A549 (cell line): ENCODE measurements at regions not wholly inside any gene's neighbourhood (a gene's known extent, or its start where the extent isn't known, plus 50 kb on each side); places are given as distances from the start of the nearest gene placed in this dataset.

Experiments used
- ATAC-seq, 2 experiments: fragments of 200-7000 bp in 1 of 2; fragments of >200 bp in 1 of 2; cut with Nextera tagmentation in 1 of 2; cut with Tn5 transposase in 1 of 2; 3 replicates each; pipeline versions ENCODE4 v1.8.0 to v1.9.1; 2018 to 2020; ENCODE audit warnings: mild to moderate bottlenecking in 1 of 2, moderate library complexity in 1 of 2
- CTCF ChIA-PET: fragments of 300-600 bp; sonication (Branson Sonifier 250); formaldehyde crosslinking; extraction: SDS; loops from one replicate; lab custom pipeline; 2021; ENCODE audit warnings: antibody characterized with exemption, inconsistent platforms; lab: Yijun Ruan, JAX
- POLR2A ChIA-PET: fragments of 350-600 bp; formaldehyde crosslinking; extraction: SDS; loops from one replicate; lab custom pipeline; 2021; ENCODE audit warnings: antibody characterized with exemption, inconsistent platforms; lab: Yijun Ruan, JAX
- DNase-seq, 2 experiments: peaks; one replicate each; pipeline versions ENCODE4 v3.0.0 to v3.0.0-alpha.2; 2011 to 2016; ENCODE audit warnings: low read depth in 1 of 2, low spot score in 1 of 2
- FAIRE-seq: peaks from 2 replicates; lab custom pipeline; 2011; peaks lifted over from hg19 to GRCh38; lab: Jason Lieb, UNC
- H3K27ac ChIP-seq, 2 experiments: fragments of >200 bp; sonication (Bioruptor Twin); formaldehyde crosslinking; 3 replicates each; pipeline ENCODE4 v1.5.1; 2016 to 2017
- H3K4me1 ChIP-seq: fragments of >200 bp; sonication (Bioruptor Twin); formaldehyde crosslinking; 3 replicates; pipeline ENCODE4 v1.6.1; 2016
- H3K4me2 ChIP-seq: fragments of >200 bp; sonication (Bioruptor Twin); formaldehyde crosslinking; 3 replicates; pipeline ENCODE4 v1.6.1; 2016
- H3K4me3 ChIP-seq: fragments of >200 bp; sonication (Bioruptor Twin); formaldehyde crosslinking; 3 replicates; pipeline ENCODE4 v1.5.1; 2016
- H3K9me3 ChIP-seq: fragments of >200 bp; sonication (Bioruptor Twin); formaldehyde crosslinking; 3 replicates; pipeline ENCODE4 v1.6.1; 2016
- CBX2 ChIP-seq: fragments of 200-600 bp; sonication (generic); IDR thresholded peaks from 2 replicates; pipeline ENCODE4 v1.6.1; 2016; ENCODE audit warnings: low read depth, mild to moderate bottlenecking, borderline replicate concordance
- CEBPB ChIP-seq, 2 experiments: fragments of >200 bp in 1 of 2; sonication (Bioruptor Twin) in 1 of 2; formaldehyde crosslinking in 1 of 2; IDR thresholded peaks; 2 replicates each; pipeline ENCODE4 v1.6.1; 2012 to 2016
- CHD4 ChIP-seq: fragments of 200-600 bp; sonication (generic); IDR thresholded peaks from 2 replicates; pipeline ENCODE4 v1.6.1; 2016; ENCODE audit warnings: antibody characterized with exemption, mild to moderate bottlenecking, borderline replicate concordance
- EHF ChIP-seq: fragments of 250-450 bp; sonication (Bioruptor Pico); IDR thresholded peaks from 2 replicates; pipeline ENCODE4 v1.5.0; 2020; ENCODE audit warnings: mild to moderate bottlenecking
- EHMT2 ChIP-seq: fragments of 200-600 bp; sonication (generic); IDR thresholded peaks from 2 replicates; pipeline ENCODE4 v1.6.1; 2016; ENCODE audit warnings: antibody characterized with exemption, low read depth, mild to moderate bottlenecking, moderate library complexity
- FOSB ChIP-seq: fragments of 250-450 bp; sonication (Bioruptor Pico); IDR thresholded peaks from 2 replicates; pipeline ENCODE4 v1.5.0; 2020; ENCODE audit warnings: mild to moderate bottlenecking, moderate library complexity
- FOSL2 ChIP-seq, 2 experiments: fragments of 450-650 bp in 1 of 2; fragments of >200 bp in 1 of 2; sonication (Bioruptor Twin) in 1 of 2; formaldehyde crosslinking; IDR thresholded peaks; 2 replicates each; pipeline versions ENCODE4 v1.5.0 to v1.6.1; 2016 to 2020; ENCODE audit warnings: mild to moderate bottlenecking in 1 of 2, moderate library complexity in 1 of 2
- HEYL ChIP-seq: fragments of 250-450 bp; sonication (Bioruptor Pico); IDR thresholded peaks from 2 replicates; pipeline ENCODE4 v1.8.0; 2021; ENCODE audit warnings: mild to moderate bottlenecking, moderate library complexity
- HOXB5 ChIP-seq: fragments of 250-450 bp; sonication (Bioruptor Pico); IDR thresholded peaks from 2 replicates; pipeline ENCODE4 v1.5.0; 2020; ENCODE audit warnings: mild to moderate bottlenecking, moderate library complexity
- JUN ChIP-seq, 2 experiments: fragments of >200 bp; sonication (Bioruptor Twin); formaldehyde crosslinking; IDR thresholded peaks; 2 replicates in 1 of 2; 3 replicates in 1 of 2; pipeline ENCODE4 v1.6.1; 2016 to 2017
- MAZ ChIP-seq: fragments of 150-350 bp; IDR thresholded peaks from 2 replicates; pipeline ENCODE4 v1.6.1; 2014; ENCODE audit warnings: antibody characterized with exemption, low read depth, low read length, borderline replicate concordance
- MYC ChIP-seq: IDR thresholded peaks from 2 replicates; pipeline ENCODE4 v1.6.1; 2012; ENCODE audit warnings: mild to moderate bottlenecking, inconsistent platforms, low read length, improper control_type of control experiment, borderline replicate concordance
- PHF8 ChIP-seq: fragments of 200-600 bp; sonication (generic); IDR thresholded peaks from 2 replicates; pipeline ENCODE4 v1.6.1; 2016; ENCODE audit warnings: low read depth, mild to moderate bottlenecking, antibody characterized with exemption, moderate library complexity, borderline replicate concordance
- RAD21 ChIP-seq, 2 experiments: fragments of >200 bp in 1 of 2; sonication (Bioruptor Twin) in 1 of 2; formaldehyde crosslinking in 1 of 2; IDR thresholded peaks in 1 of 2; conservative IDR thresholded peaks in 1 of 2; 2 replicates in 1 of 2; 3 replicates in 1 of 2; pipeline ENCODE4 v1.6.1; 2012 to 2018; ENCODE audit warnings: inconsistent platforms in 1 of 2
- RCOR1 ChIP-seq: fragments of 150-350 bp; IDR thresholded peaks from 2 replicates; pipeline ENCODE4 v1.6.1; 2014; ENCODE audit warnings: antibody characterized with exemption, low read length, low read depth
- ZFP36 ChIP-seq: fragments of 450-650 bp; IDR thresholded peaks from 2 replicates; pipeline ENCODE4 v1.6.1; 2014; ENCODE audit warnings: borderline replicate concordance; ENCODE audit not compliant: partially characterized antibody
- ZNF302 ChIP-seq: fragments of 250-450 bp; sonication (Bioruptor Pico); IDR thresholded peaks from 2 replicates; pipeline ENCODE4 v1.9.0; 2021; ENCODE audit warnings: inconsistent platforms, mild to moderate bottlenecking, moderate library complexity
- WGBS: methylation state at CpG from one replicate; pipeline ENCODE4 v1.1.6; 2017; ENCODE audit errors: missing lambda C conversion rate; 5-methylcytosine and 5-hydroxymethylcytosine counted together
- TF ChIP-seq, protein P1 (sequence below): fragments of >200 bp; sonication (Bioruptor Twin); formaldehyde crosslinking; IDR thresholded peaks from 3 replicates; pipeline ENCODE4 v1.5.1; 2016
- TF ChIP-seq, protein P2 (sequence below): IDR thresholded peaks from 2 replicates; pipeline ENCODE4 v1.6.1; 2012
- TF ChIP-seq, protein P3 (sequence below): fragments of 250-450 bp; sonication (Bioruptor Pico); IDR thresholded peaks from 2 replicates; pipeline ENCODE4 v1.5.0; 2020; ENCODE audit warnings: low read depth, mild to moderate bottlenecking, moderate library complexity
- TF ChIP-seq, protein P4 (sequence below): fragments of 250-450 bp; sonication (Bioruptor Pico); IDR thresholded peaks from 2 replicates; pipeline ENCODE4 v1.5.0; 2021; ENCODE audit warnings: mild to moderate bottlenecking, moderate library complexity, borderline replicate concordance
- TF ChIP-seq, protein P5 (sequence below): fragments of 200-600 bp; sonication (generic); IDR thresholded peaks from 2 replicates; pipeline ENCODE4 v1.6.1; 2016; ENCODE audit warnings: antibody characterized with exemption, mild to moderate bottlenecking, moderate library complexity

DNA sequence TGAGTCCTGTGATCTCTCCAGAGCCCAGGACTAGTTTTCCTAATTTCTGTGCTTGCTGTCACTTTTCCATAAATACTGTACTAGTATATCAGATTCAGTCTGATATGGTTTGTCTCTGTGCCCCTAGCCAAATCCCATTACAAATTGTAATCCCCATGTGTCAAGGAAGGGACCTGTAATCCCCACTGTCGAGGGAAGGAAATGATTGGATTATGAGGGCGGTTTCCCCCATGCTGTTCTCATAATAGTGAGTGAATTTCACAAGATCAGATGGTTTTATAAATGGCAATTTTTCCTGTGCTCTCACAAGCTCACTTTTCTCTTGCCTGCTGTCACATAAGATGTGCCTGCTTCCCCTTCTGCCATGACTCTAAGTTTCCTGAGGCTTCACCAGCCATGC lies 54.8 kb upstream of the IFRD1 start:
- Histone ChIP-seq H3K4me3 (no peak overlapping the region), H3K4me1 (peaks cover 10% of the 10 kb centered on the region), H3K4me2 (no peak overlapping the region), H3K9me3 (no peaks in the 10 kb centered on the region), H3K27ac (no peak overlapping the region)
- CTCF ChIA-PET = interaction anchor here (0.9 to 1.3 kb wide), 2 partner anchors 20 to 632 kb away, joined by 3 read pairs; no protein-coding TSS in a partner anchor
- DNase-seq = no peak
- ATAC-seq = no peak
- FAIRE-seq = no peak
- POLR2A ChIA-PET = no interaction called here
- WGBS = 67% methylated on average over 2 of the region's 2 CpGs
- TF ChIP-seq ZFP36 (no peak), RAD21 (conservative IDR thresholded peaks at IDR 0.05 in 1 of 2, IDR thresholded peaks at IDR 0.05 in 1 of 2) (no peak), EHMT2 (no peak), CHD4 (no peak), HEYL (CRISPR knock-in tag) (no peak), MAZ (no peak), JUN (IDR thresholded peaks at IDR 0.05) (no peak), MYC (no peak), CBX2 (no peak), HOXB5 (CRISPR knock-in tag) (no peak), EHF (CRISPR knock-in tag) (no peak), CEBPB (IDR thresholded peaks at IDR 0.05) (no peak)
- TF ChIP-seq, protein P1, sequence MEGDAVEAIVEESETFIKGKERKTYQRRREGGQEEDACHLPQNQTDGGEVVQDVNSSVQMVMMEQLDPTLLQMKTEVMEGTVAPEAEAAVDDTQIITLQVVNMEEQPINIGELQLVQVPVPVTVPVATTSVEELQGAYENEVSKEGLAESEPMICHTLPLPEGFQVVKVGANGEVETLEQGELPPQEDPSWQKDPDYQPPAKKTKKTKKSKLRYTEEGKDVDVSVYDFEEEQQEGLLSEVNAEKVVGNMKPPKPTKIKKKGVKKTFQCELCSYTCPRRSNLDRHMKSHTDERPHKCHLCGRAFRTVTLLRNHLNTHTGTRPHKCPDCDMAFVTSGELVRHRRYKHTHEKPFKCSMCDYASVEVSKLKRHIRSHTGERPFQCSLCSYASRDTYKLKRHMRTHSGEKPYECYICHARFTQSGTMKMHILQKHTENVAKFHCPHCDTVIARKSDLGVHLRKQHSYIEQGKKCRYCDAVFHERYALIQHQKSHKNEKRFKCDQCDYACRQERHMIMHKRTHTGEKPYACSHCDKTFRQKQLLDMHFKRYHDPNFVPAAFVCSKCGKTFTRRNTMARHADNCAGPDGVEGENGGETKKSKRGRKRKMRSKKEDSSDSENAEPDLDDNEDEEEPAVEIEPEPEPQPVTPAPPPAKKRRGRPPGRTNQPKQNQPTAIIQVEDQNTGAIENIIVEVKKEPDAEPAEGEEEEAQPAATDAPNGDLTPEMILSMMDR = no peak
- TF ChIP-seq, protein P2, sequence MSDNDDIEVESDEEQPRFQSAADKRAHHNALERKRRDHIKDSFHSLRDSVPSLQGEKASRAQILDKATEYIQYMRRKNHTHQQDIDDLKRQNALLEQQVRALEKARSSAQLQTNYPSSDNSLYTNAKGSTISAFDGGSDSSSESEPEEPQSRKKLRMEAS = no peak
- TF ChIP-seq, protein P3, sequence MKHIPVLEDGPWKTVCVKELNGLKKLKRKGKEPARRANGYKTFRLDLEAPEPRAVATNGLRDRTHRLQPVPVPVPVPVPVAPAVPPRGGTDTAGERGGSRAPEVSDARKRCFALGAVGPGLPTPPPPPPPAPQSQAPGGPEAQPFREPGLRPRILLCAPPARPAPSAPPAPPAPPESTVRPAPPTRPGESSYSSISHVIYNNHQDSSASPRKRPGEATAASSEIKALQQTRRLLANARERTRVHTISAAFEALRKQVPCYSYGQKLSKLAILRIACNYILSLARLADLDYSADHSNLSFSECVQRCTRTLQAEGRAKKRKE (CRISPR knock-in tag) = no peak

DNA sequence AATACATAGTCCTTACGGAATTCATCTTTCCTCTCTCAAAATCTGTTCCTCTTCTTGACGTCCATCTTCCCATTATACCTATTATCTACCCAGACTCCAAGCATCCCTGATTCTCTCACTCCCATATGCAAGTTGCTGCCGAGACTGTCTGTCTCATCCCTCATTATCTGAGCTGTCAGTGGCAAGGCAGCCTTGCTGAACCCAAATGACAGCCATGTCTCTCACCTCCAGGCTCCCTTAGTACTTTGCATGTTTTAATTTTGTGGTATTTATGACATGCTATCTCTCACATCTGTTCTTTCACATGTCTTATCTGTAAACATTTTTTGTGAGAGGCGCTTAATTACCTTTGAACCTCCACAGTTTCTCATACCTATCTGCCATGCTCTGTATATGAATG lies 54.4 kb upstream of the IFRD1 start:
- TF ChIP-seq PHF8 = no peak
- TF ChIP-seq RCOR1 = no peak
- TF ChIP-seq, protein P4, sequence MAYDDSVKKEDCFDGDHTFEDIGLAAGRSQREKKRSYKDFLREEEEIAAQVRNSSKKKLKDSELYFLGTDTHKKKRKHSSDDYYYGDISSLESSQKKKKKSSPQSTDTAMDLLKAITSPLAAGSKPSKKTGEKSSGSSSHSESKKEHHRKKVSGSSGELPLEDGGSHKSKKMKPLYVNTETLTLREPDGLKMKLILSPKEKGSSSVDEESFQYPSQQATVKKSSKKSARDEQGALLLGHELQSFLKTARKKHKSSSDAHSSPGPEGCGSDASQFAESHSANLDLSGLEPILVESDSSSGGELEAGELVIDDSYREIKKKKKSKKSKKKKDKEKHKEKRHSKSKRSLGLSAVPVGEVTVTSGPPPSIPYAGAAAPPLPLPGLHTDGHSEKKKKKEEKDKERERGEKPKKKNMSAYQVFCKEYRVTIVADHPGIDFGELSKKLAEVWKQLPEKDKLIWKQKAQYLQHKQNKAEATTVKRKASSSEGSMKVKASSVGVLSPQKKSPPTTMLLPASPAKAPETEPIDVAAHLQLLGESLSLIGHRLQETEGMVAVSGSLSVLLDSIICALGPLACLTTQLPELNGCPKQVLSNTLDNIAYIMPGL (CRISPR knock-in tag) = no peak
- TF ChIP-seq, protein P2 = no peak
- no peak for TF ChIP-seq FOSL2 (IDR thresholded peaks at IDR 0.05)
- TF ChIP-seq FOSL2 (CRISPR knock-in tag; IDR thresholded peaks at IDR 0.05) = no peak
- TF ChIP-seq, protein P5, sequence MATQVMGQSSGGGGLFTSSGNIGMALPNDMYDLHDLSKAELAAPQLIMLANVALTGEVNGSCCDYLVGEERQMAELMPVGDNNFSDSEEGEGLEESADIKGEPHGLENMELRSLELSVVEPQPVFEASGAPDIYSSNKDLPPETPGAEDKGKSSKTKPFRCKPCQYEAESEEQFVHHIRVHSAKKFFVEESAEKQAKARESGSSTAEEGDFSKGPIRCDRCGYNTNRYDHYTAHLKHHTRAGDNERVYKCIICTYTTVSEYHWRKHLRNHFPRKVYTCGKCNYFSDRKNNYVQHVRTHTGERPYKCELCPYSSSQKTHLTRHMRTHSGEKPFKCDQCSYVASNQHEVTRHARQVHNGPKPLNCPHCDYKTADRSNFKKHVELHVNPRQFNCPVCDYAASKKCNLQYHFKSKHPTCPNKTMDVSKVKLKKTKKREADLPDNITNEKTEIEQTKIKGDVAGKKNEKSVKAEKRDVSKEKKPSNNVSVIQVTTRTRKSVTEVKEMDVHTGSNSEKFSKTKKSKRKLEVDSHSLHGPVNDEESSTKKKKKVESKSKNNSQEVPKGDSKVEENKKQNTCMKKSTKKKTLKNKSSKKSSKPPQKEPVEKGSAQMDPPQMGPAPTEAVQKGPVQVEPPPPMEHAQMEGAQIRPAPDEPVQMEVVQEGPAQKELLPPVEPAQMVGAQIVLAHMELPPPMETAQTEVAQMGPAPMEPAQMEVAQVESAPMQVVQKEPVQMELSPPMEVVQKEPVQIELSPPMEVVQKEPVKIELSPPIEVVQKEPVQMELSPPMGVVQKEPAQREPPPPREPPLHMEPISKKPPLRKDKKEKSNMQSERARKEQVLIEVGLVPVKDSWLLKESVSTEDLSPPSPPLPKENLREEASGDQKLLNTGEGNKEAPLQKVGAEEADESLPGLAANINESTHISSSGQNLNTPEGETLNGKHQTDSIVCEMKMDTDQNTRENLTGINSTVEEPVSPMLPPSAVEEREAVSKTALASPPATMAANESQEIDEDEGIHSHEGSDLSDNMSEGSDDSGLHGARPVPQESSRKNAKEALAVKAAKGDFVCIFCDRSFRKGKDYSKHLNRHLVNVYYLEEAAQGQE = no peak
- TF ChIP-seq HEYL (CRISPR knock-in tag) = no peak
- no peak for TF ChIP-seq FOSB (CRISPR knock-in tag)
- TF ChIP-seq ZNF302 (CRISPR knock-in tag) = no peak
- TF ChIP-seq MYC = no peak
- Histone ChIP-seq H3K27ac (no peak overlapping the region), H3K4me3 (no peak overlapping the region), H3K9me3 (no peaks in the 10 kb centered on the region), H3K4me2 (no peak overlapping the region), H3K4me1 (peaks cover 10% of the 10 kb centered on the region)
- ChIA-PET CTCF (interaction anchor here (1.0 to 1.3 kb wide), 3 partner anchors 11 to 632 kb away, joined by 3 read pairs; no protein-coding TSS in a partner anchor), POLR2A (no interaction called here)
- DNase-seq = no peak
- 66% methylated on average over 4 of the region's 4 CpGs for WGBS
- FAIRE-seq = no peak
- ATAC-seq = no peak
